ENCODE measurements at regions not wholly inside any gene's neighbourhood (a gene's known extent, or its start where the extent isn't known, plus 50 kb on each side); places are given as distances from the start of the nearest gene placed in this dataset.

- TF ChIP-seq, protein P1, sequence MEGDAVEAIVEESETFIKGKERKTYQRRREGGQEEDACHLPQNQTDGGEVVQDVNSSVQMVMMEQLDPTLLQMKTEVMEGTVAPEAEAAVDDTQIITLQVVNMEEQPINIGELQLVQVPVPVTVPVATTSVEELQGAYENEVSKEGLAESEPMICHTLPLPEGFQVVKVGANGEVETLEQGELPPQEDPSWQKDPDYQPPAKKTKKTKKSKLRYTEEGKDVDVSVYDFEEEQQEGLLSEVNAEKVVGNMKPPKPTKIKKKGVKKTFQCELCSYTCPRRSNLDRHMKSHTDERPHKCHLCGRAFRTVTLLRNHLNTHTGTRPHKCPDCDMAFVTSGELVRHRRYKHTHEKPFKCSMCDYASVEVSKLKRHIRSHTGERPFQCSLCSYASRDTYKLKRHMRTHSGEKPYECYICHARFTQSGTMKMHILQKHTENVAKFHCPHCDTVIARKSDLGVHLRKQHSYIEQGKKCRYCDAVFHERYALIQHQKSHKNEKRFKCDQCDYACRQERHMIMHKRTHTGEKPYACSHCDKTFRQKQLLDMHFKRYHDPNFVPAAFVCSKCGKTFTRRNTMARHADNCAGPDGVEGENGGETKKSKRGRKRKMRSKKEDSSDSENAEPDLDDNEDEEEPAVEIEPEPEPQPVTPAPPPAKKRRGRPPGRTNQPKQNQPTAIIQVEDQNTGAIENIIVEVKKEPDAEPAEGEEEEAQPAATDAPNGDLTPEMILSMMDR (IDR thresholded peaks at IDR 0.05; ENCODE audit: low read depth, low read length, missing input control), result no peak
- TF ChIP-seq NR2F2 (IDR thresholded peaks at IDR 0.05) (no peak), FOXA1 (IDR thresholded peaks at IDR 0.05) (no peak), REST (IDR thresholded peaks at IDR 0.05) (no peak), TAF1 (conservative IDR thresholded peaks at IDR 0.05) (no peak)
- TF ChIP-seq, protein P2, sequence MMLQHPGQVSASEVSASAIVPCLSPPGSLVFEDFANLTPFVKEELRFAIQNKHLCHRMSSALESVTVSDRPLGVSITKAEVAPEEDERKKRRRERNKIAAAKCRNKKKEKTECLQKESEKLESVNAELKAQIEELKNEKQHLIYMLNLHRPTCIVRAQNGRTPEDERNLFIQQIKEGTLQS (IDR thresholded peaks at IDR 0.05), result no peak
- TF ChIP-seq, protein P3, sequence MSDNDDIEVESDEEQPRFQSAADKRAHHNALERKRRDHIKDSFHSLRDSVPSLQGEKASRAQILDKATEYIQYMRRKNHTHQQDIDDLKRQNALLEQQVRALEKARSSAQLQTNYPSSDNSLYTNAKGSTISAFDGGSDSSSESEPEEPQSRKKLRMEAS (IDR thresholded peaks at IDR 0.05), result no peak
Observed at GRCh38 chr2:18156421-18156820, 278.0 kb downstream of the KCNS3 start.

All from liver (tissue), 3 donors.